ENCODE measurements at regions not wholly inside any gene's neighbourhood (a gene's known extent, or its start where the extent isn't known, plus 50 kb on each side); places are given as distances from the start of the nearest gene placed in this dataset.
"Not testable (repeated sequence)": the region's sequence is repeated elsewhere in the genome, so short reads cannot be mapped to it uniquely, and the experiment has no call there.

DNA sequence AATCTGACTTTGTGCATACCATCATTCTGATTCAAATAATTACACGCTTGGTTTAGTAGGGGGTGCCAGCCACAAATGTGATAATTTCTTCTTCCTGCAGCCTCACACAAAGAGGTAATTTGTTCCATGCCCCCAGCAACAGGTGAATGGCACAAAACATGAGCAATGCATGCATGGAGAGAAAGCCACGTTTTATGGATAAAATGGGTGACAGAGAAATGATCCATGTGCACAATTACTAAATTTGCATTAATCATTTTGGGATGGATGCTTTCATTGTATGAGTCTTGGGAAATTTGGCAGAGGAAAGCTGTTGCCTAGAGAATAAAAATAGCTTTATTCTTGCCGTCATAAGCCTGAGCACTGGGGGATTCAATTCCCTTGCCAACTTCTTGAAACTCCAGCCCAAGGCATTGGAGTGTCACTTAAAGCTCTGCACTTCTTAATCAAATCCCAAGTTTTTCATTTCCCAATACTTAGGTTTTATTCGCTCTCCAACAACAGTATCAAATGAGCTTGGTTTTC is 411.6 kb downstream of the GBE1 start:
- Histone ChIP-seq H3K36me3 (no peaks in the 10 kb centered on the region), H3K9me3 (no peaks in the 10 kb centered on the region), H3K4me3 (no peak overlapping the region), H3K4me1 (no peaks in the 10 kb centered on the region), H3K27me3 (no peaks in the 10 kb centered on the region), H3K27ac (no peak overlapping the region)
- WGBS: 46% methylated on average over 4 of the region's 4 CpGs
- TF ChIP-seq POLR2A (IDR thresholded peaks at IDR 0.05) (no peak), POLR2AphosphoS5 (IDR thresholded peaks at IDR 0.05) (no peak), EP300 (IDR thresholded peaks at IDR 0.05) (no peak)
- TF ChIP-seq, protein P1, sequence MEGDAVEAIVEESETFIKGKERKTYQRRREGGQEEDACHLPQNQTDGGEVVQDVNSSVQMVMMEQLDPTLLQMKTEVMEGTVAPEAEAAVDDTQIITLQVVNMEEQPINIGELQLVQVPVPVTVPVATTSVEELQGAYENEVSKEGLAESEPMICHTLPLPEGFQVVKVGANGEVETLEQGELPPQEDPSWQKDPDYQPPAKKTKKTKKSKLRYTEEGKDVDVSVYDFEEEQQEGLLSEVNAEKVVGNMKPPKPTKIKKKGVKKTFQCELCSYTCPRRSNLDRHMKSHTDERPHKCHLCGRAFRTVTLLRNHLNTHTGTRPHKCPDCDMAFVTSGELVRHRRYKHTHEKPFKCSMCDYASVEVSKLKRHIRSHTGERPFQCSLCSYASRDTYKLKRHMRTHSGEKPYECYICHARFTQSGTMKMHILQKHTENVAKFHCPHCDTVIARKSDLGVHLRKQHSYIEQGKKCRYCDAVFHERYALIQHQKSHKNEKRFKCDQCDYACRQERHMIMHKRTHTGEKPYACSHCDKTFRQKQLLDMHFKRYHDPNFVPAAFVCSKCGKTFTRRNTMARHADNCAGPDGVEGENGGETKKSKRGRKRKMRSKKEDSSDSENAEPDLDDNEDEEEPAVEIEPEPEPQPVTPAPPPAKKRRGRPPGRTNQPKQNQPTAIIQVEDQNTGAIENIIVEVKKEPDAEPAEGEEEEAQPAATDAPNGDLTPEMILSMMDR (IDR thresholded peaks at IDR 0.05): no peak
- DNase-seq (ENCODE audit: low spot score in 2 of 2): no peak

DNA sequence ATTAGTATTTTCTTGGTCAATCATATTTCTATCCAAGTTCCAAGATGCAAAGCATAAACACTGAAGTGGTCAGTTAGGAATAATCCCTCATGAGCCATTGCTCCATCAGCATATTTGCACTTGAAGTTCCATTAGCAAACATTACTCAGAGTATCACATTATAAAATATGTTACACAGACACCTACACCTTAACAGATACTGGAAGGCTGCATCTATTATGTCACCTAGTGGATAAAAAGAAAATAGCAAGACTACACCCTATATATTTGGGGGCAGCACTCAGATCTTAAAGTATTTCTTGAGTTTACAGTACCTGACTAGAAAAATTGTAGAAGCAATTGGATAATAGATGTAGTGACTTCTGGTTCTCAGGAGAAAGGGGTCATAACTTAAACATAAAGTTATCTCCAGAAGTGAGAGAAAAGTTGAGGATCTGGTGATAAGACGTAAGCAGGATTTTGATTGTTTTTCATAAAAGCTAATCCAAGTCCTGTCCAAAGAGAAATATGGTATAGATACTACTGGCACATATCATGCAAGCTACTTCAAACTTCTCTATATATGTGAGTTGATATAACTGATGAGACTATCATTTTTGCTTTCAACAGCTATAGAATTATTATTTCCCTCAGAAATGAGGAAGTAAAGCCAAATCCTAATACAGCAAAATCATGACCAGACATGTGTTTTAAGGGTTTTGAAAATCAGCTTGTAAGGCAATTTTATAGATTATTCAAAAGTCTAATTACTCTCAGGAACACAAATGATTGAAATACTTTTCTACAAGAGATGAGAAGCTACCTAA is 422.2 kb downstream of the GBE1 start:
- DNase-seq (ENCODE audit: low spot score in 2 of 2): no peak
- 74% methylated on average over 1 of the region's 1 CpG for WGBS
- TF ChIP-seq EP300 (IDR thresholded peaks at IDR 0.05) (no peak), POLR2AphosphoS5 (IDR thresholded peaks at IDR 0.05) (no peak), POLR2A (IDR thresholded peaks at IDR 0.05) (no peak)
- TF ChIP-seq, protein P1 (IDR thresholded peaks at IDR 0.05): no peak
- no peaks in the 10 kb centered on the region for H3K27me3 ChIP-seq
- no peaks in the 10 kb centered on the region for H3K4me1 ChIP-seq
- H3K36me3 ChIP-seq: no peaks in the 10 kb centered on the region
- no peak overlapping the region for H3K27ac ChIP-seq
- no peaks in the 10 kb centered on the region for H3K9me3 ChIP-seq
- no peak overlapping the region for H3K4me3 ChIP-seq

DNA sequence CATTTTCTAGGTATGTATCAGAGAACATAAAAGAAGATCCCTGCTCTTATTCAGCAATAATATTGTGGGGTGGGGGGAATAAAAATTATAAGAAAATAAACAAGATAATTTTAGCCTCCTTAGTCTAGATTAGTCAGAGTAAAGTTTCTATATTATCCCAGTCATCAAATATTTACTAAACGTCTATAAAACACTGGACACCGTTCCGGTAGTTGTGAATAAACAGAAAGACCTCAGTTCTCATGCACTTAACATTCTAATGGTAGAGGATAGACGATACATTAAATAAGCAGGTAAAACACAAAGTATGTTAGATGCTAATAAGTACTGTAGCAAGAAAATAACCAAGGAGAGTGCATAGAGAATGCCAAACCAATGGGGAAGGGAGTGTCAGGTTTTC is 425.0 kb downstream of the GBE1 start:
- H3K36me3 ChIP-seq: no peaks in the 10 kb centered on the region
- H3K4me1 ChIP-seq: no peaks in the 10 kb centered on the region
- no peaks in the 10 kb centered on the region for H3K9me3 ChIP-seq
- no peak for DNase-seq (ENCODE audit: low spot score in 2 of 2)
- no peaks in the 10 kb centered on the region for H3K27me3 ChIP-seq
- no peak for TF ChIP-seq POLR2A (IDR thresholded peaks at IDR 0.05)
- no peak for TF ChIP-seq POLR2AphosphoS5 (IDR thresholded peaks at IDR 0.05)
- TF ChIP-seq, protein P1 (IDR thresholded peaks at IDR 0.05): no peak
- no peak for TF ChIP-seq EP300 (IDR thresholded peaks at IDR 0.05)
- 87% methylated on average over 4 of the region's 4 CpGs for WGBS
- H3K27ac ChIP-seq: no peak overlapping the region
- no peak overlapping the region for H3K4me3 ChIP-seq

DNA sequence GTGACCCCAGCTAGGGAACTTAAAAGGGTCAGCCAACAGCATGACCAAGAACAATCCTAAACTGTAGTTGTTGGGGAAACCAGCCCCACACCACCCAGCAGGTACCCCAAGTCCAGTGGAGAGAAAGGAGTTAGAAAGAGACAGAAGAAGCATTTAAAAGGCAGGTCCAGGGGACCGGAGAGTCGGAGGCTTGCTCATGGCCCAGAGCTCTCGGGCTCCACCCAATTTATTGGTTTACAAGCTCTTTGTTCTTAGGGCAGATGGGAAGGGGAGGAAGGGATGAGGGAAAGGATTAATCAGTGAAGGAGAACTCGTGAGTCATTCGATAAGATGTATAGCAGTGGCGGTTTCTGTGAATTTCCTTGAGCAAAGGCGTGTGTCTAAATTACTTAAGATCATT is 431.6 kb downstream of the GBE1 start:
- H3K9me3 ChIP-seq; H3K27me3 ChIP-seq; H3K27ac ChIP-seq; H3K4me1 ChIP-seq; DNase-seq (ENCODE audit: low spot score in 2 of 2); H3K36me3 ChIP-seq; H3K4me3 ChIP-seq: not testable (repeated sequence)
- WGBS: 91% methylated on average over 7 of the region's 7 CpGs

DNA sequence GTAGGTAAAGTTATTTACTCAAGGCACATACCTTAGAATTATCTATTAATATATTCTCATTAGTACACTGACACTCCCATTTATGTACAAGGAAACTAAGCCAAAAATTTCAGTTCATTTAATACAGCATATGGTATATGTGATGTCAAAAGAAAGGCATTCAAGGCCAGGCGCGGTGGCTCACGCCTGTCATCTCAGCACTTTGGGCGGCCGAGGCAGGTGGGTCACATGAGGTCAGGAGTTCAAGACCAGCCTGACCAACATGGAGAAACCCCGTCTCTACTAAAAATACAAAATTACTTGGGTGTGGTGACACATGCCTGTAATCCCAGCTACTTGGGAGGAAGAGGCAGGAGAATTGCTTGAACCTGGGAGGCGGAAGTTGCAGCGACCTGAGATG is 435.2 kb downstream of the GBE1 start:
- H3K9me3 ChIP-seq: no peaks in the 10 kb centered on the region
- H3K4me1 ChIP-seq: no peaks in the 10 kb centered on the region
- no peak overlapping the region for H3K27ac ChIP-seq
- no peak for DNase-seq (ENCODE audit: low spot score in 2 of 2)
- 92% methylated on average over 8 of the region's 8 CpGs for WGBS
- TF ChIP-seq, protein P1 (IDR thresholded peaks at IDR 0.05): no peak
- no peak for TF ChIP-seq POLR2AphosphoS5 (IDR thresholded peaks at IDR 0.05)
- TF ChIP-seq POLR2A (IDR thresholded peaks at IDR 0.05): no peak
- no peak for TF ChIP-seq EP300 (IDR thresholded peaks at IDR 0.05)
- H3K4me3 ChIP-seq: no peak overlapping the region
- H3K36me3 ChIP-seq: no peaks in the 10 kb centered on the region
- no peaks in the 10 kb centered on the region for H3K27me3 ChIP-seq

All from suprapubic skin (tissue), 4 donors.